GM10266 (cell line): ENCODE measurements at regions not wholly inside any gene's neighbourhood (a gene's known extent, or its start where the extent isn't known, plus 50 kb on each side); places are given as distances from the start of the nearest gene placed in this dataset.

ENCODE experiments used
- DNase-seq: peaks from one replicate; pipeline ENCODE4 v3.0.0; 2012; ENCODE audit errors: extremely low spot score
- TF ChIP-seq, protein P1 (sequence below): IDR thresholded peaks from 2 replicates; pipeline ENCODE4 v1.5.1; 2012; ENCODE audit warnings: mild to moderate bottlenecking, low read depth; ENCODE audit not compliant: control insufficient read depth, insufficient read depth; ENCODE audit errors: missing control alignments

DNA sequence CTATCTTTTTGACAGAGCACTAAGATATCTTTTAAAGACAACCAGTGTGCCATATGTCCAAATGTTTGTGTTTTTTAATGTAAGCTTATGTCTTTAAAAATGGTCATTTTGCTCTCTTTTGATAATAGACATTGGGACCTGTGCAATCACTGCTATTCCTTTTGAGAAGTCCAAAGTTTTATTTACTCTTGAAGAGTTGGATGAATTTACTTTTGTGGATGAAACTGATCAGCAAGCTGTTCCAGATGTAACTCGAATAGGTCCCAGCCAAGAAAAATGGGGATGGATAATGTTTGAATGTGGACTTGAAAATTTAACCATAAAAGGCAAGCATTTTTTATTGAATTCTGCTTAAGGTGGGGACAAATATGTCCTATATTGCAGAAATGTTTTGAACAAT is 97.2 kb downstream of the BLTP1 start:
- DNase-seq, result no peak
- TF ChIP-seq, protein P1, sequence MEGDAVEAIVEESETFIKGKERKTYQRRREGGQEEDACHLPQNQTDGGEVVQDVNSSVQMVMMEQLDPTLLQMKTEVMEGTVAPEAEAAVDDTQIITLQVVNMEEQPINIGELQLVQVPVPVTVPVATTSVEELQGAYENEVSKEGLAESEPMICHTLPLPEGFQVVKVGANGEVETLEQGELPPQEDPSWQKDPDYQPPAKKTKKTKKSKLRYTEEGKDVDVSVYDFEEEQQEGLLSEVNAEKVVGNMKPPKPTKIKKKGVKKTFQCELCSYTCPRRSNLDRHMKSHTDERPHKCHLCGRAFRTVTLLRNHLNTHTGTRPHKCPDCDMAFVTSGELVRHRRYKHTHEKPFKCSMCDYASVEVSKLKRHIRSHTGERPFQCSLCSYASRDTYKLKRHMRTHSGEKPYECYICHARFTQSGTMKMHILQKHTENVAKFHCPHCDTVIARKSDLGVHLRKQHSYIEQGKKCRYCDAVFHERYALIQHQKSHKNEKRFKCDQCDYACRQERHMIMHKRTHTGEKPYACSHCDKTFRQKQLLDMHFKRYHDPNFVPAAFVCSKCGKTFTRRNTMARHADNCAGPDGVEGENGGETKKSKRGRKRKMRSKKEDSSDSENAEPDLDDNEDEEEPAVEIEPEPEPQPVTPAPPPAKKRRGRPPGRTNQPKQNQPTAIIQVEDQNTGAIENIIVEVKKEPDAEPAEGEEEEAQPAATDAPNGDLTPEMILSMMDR, result no peak

- TF ChIP-seq, protein P1, result no peak
- DNase-seq, result no peak
Observed at GRCh38 chr4:122252584-122252983, 100.5 kb downstream of the BLTP1 start.

DNA sequence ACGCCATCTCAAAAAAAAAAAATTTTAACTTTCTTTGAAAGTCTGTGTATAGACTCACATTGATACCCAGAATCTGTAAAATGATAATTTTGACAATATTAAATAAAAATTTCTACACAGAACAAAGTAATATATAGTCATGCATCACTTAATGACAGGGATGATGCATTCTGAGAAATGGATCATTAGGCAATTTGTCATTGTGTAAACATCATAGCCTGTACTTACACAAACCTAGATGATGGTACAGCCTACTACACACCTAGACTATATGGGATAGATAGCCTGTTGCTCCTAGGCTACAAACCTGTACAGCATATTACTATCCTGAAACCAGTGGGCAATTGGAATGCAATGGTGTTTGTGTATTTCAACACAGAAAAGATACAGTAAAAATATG is 107.7 kb downstream of the BLTP1 start:
- DNase-seq, result no peak
- TF ChIP-seq, protein P1, result no peak

- DNase-seq, result no peak
- TF ChIP-seq, protein P1, result no peak
Observed at GRCh38 chr4:122276359-122276758, 102.5 kb upstream of the ADAD1 start.

DNA sequence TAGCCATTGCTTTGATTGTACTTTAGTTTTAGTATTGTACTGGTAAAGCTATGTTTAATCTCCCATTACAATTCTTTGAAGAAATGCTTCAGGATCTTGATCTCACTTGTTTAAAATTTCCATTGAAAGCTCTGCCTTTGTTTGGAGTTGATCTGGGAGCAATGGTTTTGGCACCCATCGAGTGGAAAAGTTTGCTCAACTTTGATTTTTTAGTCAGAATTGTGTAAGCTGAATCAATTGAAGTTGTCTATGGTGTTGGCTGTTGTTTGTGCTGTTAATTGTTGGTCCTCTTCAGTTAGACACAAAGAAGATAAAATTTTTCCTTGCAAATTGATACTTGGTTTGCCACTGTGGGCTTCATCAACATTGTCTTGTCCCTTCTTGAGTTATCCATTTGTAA is 99.8 kb upstream of the ADAD1 start:
- TF ChIP-seq, protein P1, result no peak

GRCh38 chr4:122279670-122280069 is 99.1 kb upstream of the ADAD1 start:
- TF ChIP-seq, protein P1, result no peak
- DNase-seq, result no peak

More for the DNA sequence above, 99.8 kb upstream of the ADAD1 start:
- no peak for DNase-seq

DNA sequence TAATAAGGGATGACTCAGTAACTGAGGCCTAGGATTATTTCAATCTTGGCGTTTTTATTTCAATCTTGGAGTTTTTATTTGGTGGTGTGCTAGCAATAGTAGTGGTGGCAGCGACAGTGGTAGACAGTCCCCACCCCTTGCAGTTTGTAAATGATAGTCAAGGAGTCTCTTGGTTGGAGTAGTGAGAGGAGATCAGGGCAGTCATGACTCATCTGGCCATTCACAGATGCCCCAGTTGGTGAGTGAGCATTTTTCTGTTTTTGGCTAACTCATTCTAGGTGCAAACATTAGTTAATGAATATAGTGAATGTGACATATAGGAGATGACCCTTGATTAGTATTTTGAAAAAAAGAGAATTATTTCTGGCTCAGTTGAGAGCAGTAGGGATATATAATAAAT is 93.5 kb upstream of the ADAD1 start:
- no peak for DNase-seq
- TF ChIP-seq, protein P1, result no peak
